Motor neuron (in vitro differentiated cells): ENCODE measurements at regions not wholly inside any gene's neighbourhood (a gene's known extent, or its start where the extent isn't known, plus 50 kb on each side); places are given as distances from the start of the nearest gene placed in this dataset.

Source experiments
- ATAC-seq, 8 experiments: fragments of 200-7000 bp; cut with Tn5 transposase; replicated peaks in 6 of 8; 2 replicates each; pipeline ENCODE4 v1.8.0; 2021; ENCODE audit warnings: mild to moderate bottlenecking in 8 of 8, moderate library complexity in 8 of 8
- H3K27ac ChIP-seq, 2 donors: fragments of 250-450 bp; sonication (Bioruptor Pico); 2 replicates each; pipeline ENCODE4 v1.9.0; 2021; ENCODE audit warnings: antibody characterized with exemption in 2 of 2, mild to moderate bottlenecking in 2 of 2, moderate library complexity in 1 of 2
- H3K4me1 ChIP-seq, 2 donors: fragments of 250-450 bp; sonication (Bioruptor Pico); replicated peaks in 1 of 2; 2 replicates each; pipeline ENCODE4 v1.6.1; 2021; ENCODE audit warnings: antibody characterized with exemption in 2 of 2, mild to moderate bottlenecking in 2 of 2, moderate library complexity in 1 of 2
- H3K4me3 ChIP-seq, 5 donors: fragments of 250-450 bp; sonication (Bioruptor Pico); 2 replicates each; pipeline ENCODE4 v1.9.0; 2021; ENCODE audit warnings: antibody characterized with exemption in 5 of 5, mild to moderate bottlenecking in 5 of 5, moderate library complexity in 4 of 5
- WGBS, 10 experiments: fragments of 450-650 bp; shearing (Covaris generic); methylation state at CpG; one replicate each; pipeline ENCODE4 v1.0.0; 2022; 5-methylcytosine and 5-hydroxymethylcytosine counted together
- in situ Hi-C, 9 experiments: fragments of 400-800 bp; cut with MboI; loops; one replicate each; pipeline ENCODE4 v1.15.0; 2021; ENCODE audit warnings: low sequenced_read_pairs in 9 of 9, low pct_unique_long_range_greater_than_20kb in 2 of 9; ENCODE audit not compliant: unreplicated experiment in 9 of 9

DNA sequence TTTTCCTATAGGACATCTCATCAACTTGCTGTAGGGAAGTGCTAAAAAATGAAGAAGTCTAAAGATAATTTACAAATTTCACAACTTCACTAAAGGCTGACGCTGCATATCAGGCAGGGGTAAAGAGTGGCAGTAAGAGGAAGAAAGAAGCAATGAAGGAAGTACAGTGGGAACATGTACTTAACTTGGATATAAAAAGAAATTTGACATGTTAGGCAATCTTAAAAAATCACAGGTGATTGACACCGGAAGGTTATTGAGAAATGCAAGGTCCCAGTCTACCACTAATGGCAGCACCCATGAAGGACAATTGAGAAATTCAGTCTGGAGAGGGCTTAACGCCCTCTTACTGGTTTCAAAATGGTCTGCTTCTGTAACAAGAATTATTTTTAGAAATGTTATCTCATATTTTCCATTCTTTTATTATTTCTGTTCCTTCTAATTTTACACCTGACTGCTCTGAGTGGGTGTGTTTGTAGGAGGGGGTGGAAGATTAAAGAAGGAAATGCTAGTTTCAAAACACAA, 358.1 kb downstream of the KCNJ2 start:
- no peak for ATAC-seq
- Histone ChIP-seq H3K4me1 (no peaks in the 10 kb centered on the region), H3K4me3 (no peak overlapping the region), H3K27ac (no peak overlapping the region)
- in situ Hi-C loops, result loop anchor here in 1 of 9 experiments (25.0 kb wide), 1 partner anchor 990 kb away; no protein-coding TSS in a partner anchor
- WGBS, 10 experiments, result 27 to 100% (median 97%) methylated on average over 1 to 3 of the region's 3 CpGs; no CpG with 5 or more reads in 1 of the 10 experiments

DNA sequence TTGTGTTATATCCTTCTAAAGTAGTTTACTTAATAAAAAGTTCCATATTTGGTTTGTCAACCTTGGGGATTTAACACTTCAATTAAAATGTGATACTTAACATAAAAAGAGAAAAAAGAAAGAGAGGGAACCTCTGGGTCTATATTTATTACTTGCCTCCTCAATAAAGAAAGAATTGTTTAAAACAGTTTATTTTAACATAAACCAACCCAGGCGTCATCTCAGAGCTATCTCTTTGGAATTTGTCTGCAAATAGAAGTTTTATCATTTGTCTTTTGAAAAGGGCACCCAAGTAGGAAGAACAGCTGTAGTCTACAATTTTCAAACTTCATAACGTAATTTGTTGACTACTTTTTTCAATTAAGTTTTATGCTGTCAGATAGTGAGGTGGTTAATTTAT, 364.1 kb downstream of the KCNJ2 start:
- Histone ChIP-seq H3K27ac (no peak overlapping the region), H3K4me3 (no peak overlapping the region), H3K4me1 (no peaks in the 10 kb centered on the region)
- ATAC-seq, result no peak
- in situ Hi-C loops, result loop anchor here in 1 of 9 experiments (25.0 kb wide), 1 partner anchor 996 kb away; no protein-coding TSS in a partner anchor
- 15 to 95% (median 85%) methylated on average over 1 to 2 of the region's 2 CpGs for WGBS, 10 experiments

DNA sequence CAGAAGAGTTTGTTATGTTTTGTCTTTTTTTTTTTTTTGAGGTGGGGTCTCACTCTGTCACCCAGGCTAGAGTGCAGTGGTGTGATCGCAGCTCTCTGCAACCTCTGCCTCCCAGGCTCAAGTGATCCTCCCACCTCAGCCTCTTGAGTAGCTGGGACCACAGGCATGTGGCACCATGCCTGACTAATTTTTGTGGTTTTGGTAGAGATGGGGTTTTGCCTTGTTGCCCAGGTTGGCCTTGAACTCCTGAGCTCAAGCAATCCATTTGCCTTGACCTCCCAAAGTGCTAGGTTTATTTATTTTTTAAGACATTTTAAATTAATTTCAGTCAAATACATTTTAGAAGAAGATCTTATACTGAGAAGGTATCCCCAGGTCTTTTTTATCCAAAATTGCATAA, 366.7 kb downstream of the KCNJ2 start:
- no peak overlapping the region for H3K4me3 ChIP-seq
- no peak for ATAC-seq
- in situ Hi-C loops, result loop anchor here in 1 of 9 experiments (25.0 kb wide), 1 partner anchor 999 kb away; no protein-coding TSS in a partner anchor
- no peak overlapping the region for H3K27ac ChIP-seq
- no peaks in the 10 kb centered on the region for H3K4me1 ChIP-seq
- WGBS, 10 experiments, result 40 to 100% (median 88%) methylated on average over 1 of the region's 1 CpG; no CpG with 5 or more reads in 7 of the 10 experiments

DNA sequence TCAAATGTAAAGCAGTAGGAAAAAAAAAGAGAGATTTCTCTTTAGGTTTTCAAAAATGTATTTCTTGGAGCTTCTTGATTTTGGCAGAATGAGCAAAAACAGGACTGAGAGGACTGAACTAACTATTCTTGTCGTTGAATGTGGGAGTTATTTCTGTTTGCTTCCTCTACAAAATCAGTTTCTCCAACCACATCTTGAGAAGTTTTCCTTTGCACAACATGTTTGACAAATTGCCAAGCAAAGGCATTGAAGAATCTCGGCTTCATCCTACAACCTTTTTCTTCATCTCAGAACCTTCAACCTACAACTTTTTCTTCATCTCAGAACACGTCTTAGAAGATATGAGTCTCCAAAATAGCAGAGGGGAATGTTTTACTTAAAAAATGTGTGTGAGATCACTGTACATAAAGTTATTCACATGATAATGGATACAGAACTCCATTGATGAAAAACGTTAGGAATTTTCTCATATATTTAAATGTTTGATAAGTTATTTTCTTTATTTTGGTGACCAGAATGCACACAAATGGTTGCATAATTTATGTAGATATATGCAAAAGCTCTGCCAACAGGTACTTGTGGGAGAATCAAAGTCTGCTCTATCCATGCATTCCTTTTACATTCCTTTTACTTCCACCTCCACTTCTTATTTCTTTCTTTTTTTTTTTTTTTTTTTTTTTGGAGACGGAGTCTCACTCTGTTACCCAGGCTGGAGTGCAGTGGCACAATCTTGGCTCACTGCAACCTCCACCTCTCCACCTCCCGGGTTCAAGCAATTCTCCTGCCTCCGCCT, 370.0 kb downstream of the KCNJ2 start:
- Histone ChIP-seq H3K27ac (no peak overlapping the region), H3K4me3 (no peak overlapping the region), H3K4me1 (no peaks in the 10 kb centered on the region)
- peak in 1 of 8 experiments; percentile 38 for ATAC-seq
- WGBS, 10 experiments, result 16 to 100% (median 61%) methylated on average over 1 to 6 of the region's 7 CpGs
- in situ Hi-C loops, result loop anchor here in 1 of 9 experiments (25.0 kb wide), 1 partner anchor 1002 kb away; no protein-coding TSS in a partner anchor

DNA sequence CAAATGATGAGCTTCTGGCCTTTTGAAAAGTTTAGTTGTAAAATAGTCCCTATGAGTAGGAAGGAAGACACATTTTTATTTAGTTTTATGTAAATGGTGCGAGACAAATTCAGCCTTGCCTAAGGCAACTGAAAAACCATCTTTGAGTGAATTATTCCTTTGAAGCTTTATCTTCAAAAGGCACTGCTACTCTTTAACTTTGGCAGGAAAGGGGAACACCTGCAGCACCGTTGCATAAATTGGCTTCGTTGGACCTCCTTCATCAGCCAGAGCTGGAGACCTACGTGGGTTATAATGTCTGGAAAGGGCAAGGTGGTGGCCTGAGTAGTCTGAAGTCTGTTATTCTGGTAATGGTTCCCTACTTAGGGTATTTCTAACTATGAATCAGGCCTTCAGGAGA, 373.5 kb downstream of the KCNJ2 start:
- ATAC-seq, result no peak
- Histone ChIP-seq H3K4me3 (no peak overlapping the region), H3K4me1 (no peaks in the 10 kb centered on the region), H3K27ac (no peak overlapping the region)
- in situ Hi-C loops, result loop anchor here in 1 of 9 experiments (25.0 kb wide), 1 partner anchor 1006 kb away; no protein-coding TSS in a partner anchor
- 4 to 100% (median 80%) methylated on average over 1 to 4 of the region's 4 CpGs; no CpG with 5 or more reads in 4 of the 10 experiments for WGBS, 10 experiments

DNA sequence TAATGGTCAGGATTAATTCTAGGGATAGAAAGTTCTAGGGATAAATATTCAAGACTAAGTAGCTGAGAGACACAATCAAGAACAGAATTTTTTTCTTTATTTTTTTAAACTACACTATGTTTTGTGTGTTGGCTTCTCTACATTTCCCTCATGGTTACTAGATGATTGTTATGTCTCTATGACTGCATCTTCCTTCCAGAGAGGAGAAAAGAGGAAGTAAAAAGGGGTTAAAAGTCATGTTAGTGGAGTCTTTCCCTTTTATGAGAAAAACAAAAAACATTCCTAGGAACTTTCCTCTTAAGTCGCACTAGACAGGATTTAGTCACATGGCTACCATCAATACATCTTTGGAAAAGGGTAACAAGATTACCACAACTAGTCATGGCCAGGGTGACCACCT, 375.0 kb downstream of the KCNJ2 start:
- no peaks in the 10 kb centered on the region for H3K4me1 ChIP-seq
- no peak overlapping the region for H3K4me3 ChIP-seq
- in situ Hi-C loops, result loop anchor here in 1 of 9 experiments (25.0 kb wide), 1 partner anchor 1007 kb away; no protein-coding TSS in a partner anchor
- WGBS, 10 experiments, result 25 to 100% (median 67%) methylated on average over 1 of the region's 1 CpG; no CpG with 5 or more reads in 1 of the 10 experiments
- no peak for ATAC-seq
- no peak overlapping the region for H3K27ac ChIP-seq

DNA sequence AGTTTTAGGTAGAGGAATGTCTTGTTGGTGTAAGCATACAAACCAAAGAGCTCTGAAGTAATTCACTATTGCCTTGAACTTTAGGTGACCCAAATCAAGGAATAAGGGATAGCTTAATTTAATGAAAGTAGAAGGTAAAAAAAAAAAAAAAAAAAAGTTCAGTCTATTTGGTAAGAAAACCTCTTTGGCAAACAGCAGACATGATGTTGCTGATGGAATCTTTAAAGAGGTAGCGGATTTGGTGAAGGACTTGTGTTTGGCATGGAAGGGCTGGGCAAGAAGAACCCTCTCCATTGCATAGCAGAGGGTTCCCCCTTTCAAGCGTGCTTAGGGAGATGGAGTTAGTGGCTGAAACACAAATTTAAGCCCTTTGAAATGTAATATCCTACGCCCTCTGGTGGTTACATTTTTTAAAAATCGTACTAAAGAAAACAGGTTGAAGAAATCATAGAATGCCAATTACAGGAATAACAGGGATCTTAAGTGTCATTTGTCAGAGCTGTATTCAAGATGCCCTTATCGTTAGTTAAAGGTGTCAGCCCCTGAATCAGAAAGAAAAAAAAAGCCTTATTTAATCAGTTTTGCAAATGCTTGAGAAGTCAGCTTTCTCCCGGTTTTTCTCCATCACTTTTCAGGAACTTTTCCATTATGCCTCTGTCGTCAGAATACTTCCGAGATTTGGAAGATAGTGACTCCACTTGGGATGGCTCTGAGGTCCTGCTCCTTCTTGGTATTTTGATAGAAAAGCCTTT, 383.1 kb downstream of the KCNJ2 start:
- Histone ChIP-seq H3K4me3 (no peak overlapping the region), H3K27ac (no peak overlapping the region), H3K4me1 (no peaks in the 10 kb centered on the region)
- in situ Hi-C loops, result loop anchor here in 4 of 9 experiments (10.0 to 25.0 kb wide), 3 partner anchors 390 to 990 kb away; partner anchors contain the start of gene KCNJ2 (in 2 of the 4)
- 8 to 53% (median 33%) methylated on average over 3 to 8 of the region's 8 CpGs for WGBS, 10 experiments
- ATAC-seq, result peak in 6 of 8 experiments; percentile 23 to 59 (median 36)

DNA sequence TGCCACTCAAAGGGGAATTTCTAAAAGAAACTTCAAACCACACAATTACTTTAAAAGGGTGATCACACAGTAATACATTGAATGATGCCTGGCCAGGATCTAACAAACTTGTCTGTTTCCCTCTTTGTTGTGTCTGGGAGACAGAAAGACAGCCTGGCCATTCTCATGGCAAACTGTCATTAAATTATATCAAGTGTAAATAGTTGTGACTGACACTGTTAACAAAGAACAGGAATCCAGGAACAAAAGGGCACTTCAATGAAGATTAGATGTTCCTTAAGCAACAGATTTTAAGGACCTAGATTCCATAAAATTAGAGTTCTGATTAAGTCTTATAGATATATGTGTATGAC, 383.6 kb downstream of the KCNJ2 start:
- no peak for ATAC-seq
- in situ Hi-C loops, result loop anchor here in 4 of 9 experiments (10.0 to 25.0 kb wide), 3 partner anchors 391 to 991 kb away; partner anchors contain the start of gene KCNJ2 (in 2 of the 4)
- H3K27ac ChIP-seq, result no peak overlapping the region
- H3K4me3 ChIP-seq, result no peak overlapping the region
- no peaks in the 10 kb centered on the region for H3K4me1 ChIP-seq

DNA sequence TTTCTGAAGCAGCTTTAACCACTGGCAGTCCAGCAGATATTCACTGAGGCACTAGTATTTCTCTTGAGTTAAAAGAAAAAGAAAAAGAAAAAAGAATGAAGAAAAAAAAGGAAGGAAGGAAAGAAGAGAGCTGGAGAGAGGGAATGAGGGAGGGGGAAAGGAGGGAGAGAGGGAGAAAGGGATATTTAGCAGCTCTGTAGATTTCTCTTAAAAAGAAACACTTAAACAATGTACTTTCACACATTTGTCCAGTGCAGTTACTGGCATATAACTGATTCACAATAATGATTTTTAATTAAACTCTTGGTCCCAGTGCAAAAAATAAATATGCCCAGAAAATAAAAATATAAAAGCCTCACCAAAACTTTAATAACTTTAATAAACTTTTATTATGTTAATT, 386.4 kb downstream of the KCNJ2 start:
- in situ Hi-C loops, result loop anchor here in 4 of 9 experiments (10.0 to 25.0 kb wide), 3 partner anchors 393 to 993 kb away; partner anchors contain the start of gene KCNJ2 (in 2 of the 4)
- no peak overlapping the region for H3K27ac ChIP-seq
- no peaks in the 10 kb centered on the region for H3K4me1 ChIP-seq
- no peak for ATAC-seq
- no peak overlapping the region for H3K4me3 ChIP-seq

DNA sequence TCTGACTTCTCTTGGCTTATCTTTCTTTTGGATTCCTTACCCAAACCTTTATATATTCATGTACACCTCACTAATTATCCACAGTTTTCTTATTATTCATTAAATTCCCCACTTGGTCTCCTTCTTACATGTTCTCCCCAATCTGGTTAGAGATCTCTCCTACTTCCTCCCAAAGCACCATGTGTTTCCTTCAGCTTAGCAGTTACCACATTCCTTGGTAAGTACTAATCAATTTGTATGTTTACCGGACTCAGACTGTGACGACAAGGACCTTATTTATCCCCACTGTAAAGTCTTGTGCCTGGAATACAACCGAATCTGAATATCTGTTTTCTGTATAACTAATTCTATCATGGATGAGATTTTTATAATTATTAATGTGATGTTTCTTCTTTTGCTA, 389.5 kb downstream of the KCNJ2 start:
- no peak overlapping the region for H3K4me3 ChIP-seq
- H3K27ac ChIP-seq, result no peak overlapping the region
- in situ Hi-C loops, result loop anchor here in 4 of 9 experiments (10.0 to 25.0 kb wide), 3 partner anchors 397 to 997 kb away; partner anchors contain the start of gene KCNJ2 (in 2 of the 4)
- WGBS, 10 experiments, result 19 to 100% (median 89%) methylated on average over 1 to 3 of the region's 3 CpGs
- ATAC-seq, result no peak
- no peaks in the 10 kb centered on the region for H3K4me1 ChIP-seq

DNA sequence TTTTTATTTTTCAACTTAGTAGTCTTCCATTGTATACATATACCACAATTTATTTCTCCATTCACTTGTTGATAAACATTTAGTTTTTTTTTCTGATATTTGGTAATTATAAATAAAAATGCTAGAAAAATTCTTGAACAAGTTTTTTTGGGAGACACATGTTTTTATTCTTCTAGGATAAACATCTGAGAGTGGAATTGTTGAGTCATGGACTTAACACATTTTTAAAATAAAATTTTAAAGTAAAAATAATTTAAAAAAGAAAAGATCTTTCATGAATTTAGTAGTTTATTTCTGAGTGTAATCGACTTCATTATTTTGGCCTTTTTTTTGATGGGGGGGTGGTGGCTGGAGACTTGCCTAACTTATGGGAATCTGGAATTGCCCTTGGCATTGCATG, 391.1 kb downstream of the KCNJ2 start:
- Histone ChIP-seq H3K4me1 (no peaks in the 10 kb centered on the region), H3K4me3 (no peak overlapping the region), H3K27ac (no peak overlapping the region)
- ATAC-seq, result no peak
- WGBS, 10 experiments, result 0 to 100% (median 58%) methylated on average over 1 of the region's 1 CpG
- in situ Hi-C loops, result loop anchor here in 3 of 9 experiments (25.0 kb wide), 2 partner anchors 398 to 998 kb away; partner anchors contain the start of gene KCNJ2 (in 2 of the 3)

DNA sequence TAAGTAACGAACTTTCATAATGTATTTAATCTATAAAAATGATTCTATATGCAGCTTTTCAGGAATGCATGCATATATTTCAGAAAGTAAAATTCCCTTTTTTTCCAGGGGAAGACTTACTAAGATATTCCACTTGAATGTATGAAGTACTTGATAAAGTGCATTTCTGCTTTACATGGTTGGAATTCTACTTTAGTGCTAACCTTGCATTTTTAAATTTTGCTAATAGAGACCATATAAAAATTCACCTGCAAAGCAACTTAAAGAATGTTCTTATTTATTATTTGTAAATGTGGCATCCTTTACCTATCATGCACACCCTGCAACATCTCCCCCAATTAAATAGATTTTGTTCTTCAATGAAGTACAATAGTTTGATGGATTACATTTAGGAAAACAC, 392.8 kb downstream of the KCNJ2 start:
- in situ Hi-C loops, result loop anchor here in 3 of 9 experiments (25.0 kb wide), 2 partner anchors 400 to 1000 kb away; partner anchors contain the start of gene KCNJ2 (in 2 of the 3)

More for the DNA sequence above, 392.8 kb downstream of the KCNJ2 start:
- H3K4me3 ChIP-seq, result no peak overlapping the region
- WGBS, 10 experiments, result 0 to 100% (median 80%) methylated on average over 1 of the region's 1 CpG; no CpG with 5 or more reads in 2 of the 10 experiments
- H3K27ac ChIP-seq, result no peak overlapping the region
- no peaks in the 10 kb centered on the region for H3K4me1 ChIP-seq
- ATAC-seq, result no peak
